ENCODE measurements at regions not wholly inside any gene's neighbourhood (a gene's known extent, or its start where the extent isn't known, plus 50 kb on each side); places are given as distances from the start of the nearest gene placed in this dataset.

DNA sequence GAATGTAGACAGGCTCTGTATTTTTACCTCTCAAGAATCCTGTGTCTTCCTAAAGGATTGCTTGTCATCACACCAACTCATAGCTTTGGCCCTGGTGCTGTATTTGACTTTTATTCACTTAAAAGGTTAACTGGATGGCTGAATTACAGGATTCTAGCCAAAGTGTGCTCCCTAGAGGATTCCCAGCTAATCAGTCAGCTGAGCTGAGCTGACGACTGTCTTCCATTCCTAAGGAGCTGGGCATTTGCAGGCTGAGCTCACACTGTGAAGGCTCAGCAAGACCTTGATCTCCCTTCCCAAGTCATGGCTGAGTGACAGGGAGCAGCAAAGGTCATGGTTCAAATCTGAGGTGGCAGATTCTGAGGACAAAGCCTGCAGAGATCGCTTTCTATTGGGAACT lies 59.0 kb upstream of the PALM2AKAP2 start:
- TF ChIP-seq, protein P1, sequence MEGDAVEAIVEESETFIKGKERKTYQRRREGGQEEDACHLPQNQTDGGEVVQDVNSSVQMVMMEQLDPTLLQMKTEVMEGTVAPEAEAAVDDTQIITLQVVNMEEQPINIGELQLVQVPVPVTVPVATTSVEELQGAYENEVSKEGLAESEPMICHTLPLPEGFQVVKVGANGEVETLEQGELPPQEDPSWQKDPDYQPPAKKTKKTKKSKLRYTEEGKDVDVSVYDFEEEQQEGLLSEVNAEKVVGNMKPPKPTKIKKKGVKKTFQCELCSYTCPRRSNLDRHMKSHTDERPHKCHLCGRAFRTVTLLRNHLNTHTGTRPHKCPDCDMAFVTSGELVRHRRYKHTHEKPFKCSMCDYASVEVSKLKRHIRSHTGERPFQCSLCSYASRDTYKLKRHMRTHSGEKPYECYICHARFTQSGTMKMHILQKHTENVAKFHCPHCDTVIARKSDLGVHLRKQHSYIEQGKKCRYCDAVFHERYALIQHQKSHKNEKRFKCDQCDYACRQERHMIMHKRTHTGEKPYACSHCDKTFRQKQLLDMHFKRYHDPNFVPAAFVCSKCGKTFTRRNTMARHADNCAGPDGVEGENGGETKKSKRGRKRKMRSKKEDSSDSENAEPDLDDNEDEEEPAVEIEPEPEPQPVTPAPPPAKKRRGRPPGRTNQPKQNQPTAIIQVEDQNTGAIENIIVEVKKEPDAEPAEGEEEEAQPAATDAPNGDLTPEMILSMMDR (optimal IDR thresholded peaks at IDR 0.05 in 1 of 3, IDR thresholded peaks at IDR 0.05 in 1 of 3, conservative IDR thresholded peaks at IDR 0.05 in 1 of 3; ENCODE audit: extremely low read depth in 1 of 3, insufficient read depth in 2 of 3, low read length in 3 of 3): no peak
- no peak for TF ChIP-seq EZH2 (IDR thresholded peaks at IDR 0.05; ENCODE audit: low read length)
